ENCODE measurements at regions not wholly inside any gene's neighbourhood (a gene's known extent, or its start where the extent isn't known, plus 50 kb on each side); places are given as distances from the start of the nearest gene placed in this dataset.

DNA sequence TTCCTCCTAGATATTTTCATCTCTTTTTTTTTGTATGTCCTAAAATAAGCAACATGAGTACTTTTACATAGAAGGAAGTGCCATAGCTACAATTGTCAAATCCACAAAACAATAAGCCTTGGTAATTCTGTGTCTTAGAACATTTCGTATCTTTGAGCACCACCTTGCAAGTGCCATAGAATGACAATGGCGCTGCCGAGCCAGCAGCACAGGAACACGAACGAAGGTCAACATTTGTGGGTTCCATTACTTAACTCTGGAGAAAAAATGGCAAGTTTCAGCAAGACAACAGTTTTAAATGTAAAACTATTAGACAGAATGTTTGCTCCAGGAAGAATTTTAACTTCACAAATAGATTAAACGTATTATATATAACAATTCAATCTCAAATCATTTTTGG, 222.1 kb downstream of the CHRM3 start:
- Histone ChIP-seq H3K9me2 (replicated peaks; ENCODE audit: insufficient read depth, low read length) (no peaks in the 10 kb centered on the region), H3K27ac (ENCODE audit: low read length) (no peak overlapping the region), H3K9ac (ENCODE audit: low read length) (no peak overlapping the region), H2AFZ (ENCODE audit: low read length) (no peak overlapping the region), H3K9me3 (ENCODE audit: low read length) (peaks cover 22% of the 10 kb centered on the region), H3K79me2 (ENCODE audit: low read length) (no peaks in the 10 kb centered on the region), H3K4me2 (ENCODE audit: low read depth, low read length, poor library complexity, severe bottlenecking) (no peak overlapping the region), H3K4me3 (ENCODE audit: low read length) (no peak overlapping the region), H3K27me3 (ENCODE audit: low read length) (no peaks in the 10 kb centered on the region), H3K4me1 (ENCODE audit: low read length) (no peaks in the 10 kb centered on the region), H4K20me1 (ENCODE audit: insufficient read depth, low read depth, low read length) (no peaks in the 10 kb centered on the region), H3K36me3 (ENCODE audit: insufficient read depth, low read length) (no peaks in the 10 kb centered on the region)
- no peak for DNase-seq

DNA sequence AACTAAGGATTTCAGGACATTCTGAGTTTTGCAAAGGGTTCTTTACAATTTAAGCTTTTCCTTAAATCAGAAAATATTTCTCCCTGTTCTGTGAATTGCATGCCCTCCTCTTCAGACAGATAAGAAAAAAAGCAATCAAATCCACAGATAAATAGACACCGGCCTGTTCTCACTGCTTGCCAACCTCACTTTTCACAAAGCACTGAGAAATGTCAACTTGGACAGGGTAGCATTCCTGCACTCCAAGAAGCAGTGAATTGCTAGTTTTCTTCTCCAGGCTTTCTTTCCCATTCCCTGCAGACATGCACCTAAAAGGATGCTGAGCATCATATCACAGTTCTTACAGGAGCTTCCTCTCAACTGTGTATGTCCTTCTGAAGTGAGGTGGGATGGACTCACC, 226.0 kb downstream of the CHRM3 start:
- no peak for DNase-seq
- Histone ChIP-seq H3K4me1 (ENCODE audit: low read length) (no peaks in the 10 kb centered on the region), H3K9ac (ENCODE audit: low read length) (no peak overlapping the region), H3K4me2 (ENCODE audit: low read depth, low read length, poor library complexity, severe bottlenecking) (no peak overlapping the region), H2AFZ (ENCODE audit: low read length) (no peak overlapping the region), H3K79me2 (ENCODE audit: low read length) (no peaks in the 10 kb centered on the region), H3K27ac (ENCODE audit: low read length) (no peak overlapping the region), H3K36me3 (ENCODE audit: insufficient read depth, low read length) (no peaks in the 10 kb centered on the region), H3K9me3 (ENCODE audit: low read length) (peaks cover 27% of the 10 kb centered on the region), H3K4me3 (ENCODE audit: low read length) (no peak overlapping the region), H4K20me1 (ENCODE audit: insufficient read depth, low read depth, low read length) (no peaks in the 10 kb centered on the region), H3K27me3 (ENCODE audit: low read length) (no peaks in the 10 kb centered on the region), H3K9me2 (replicated peaks; ENCODE audit: insufficient read depth, low read length) (no peaks in the 10 kb centered on the region)

DNA sequence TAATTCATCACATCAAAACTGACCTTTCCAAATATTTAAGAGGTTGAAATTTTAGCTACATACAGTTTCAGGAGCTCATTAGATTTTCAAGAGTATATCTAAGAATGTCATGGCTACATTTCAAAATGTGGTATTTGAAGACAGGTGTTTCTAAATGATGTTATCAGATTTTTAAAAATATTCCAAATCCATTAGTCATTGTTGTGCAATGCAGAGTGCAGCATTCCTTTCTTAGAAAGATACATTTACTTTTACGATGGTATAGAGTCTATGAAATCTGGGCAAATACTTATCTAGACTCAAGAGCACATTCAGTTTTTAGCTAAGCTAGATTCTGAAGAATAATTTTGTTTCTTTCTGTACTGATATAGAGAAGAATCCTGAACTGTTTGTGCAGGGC, 230.3 kb downstream of the CHRM3 start:
- DNase-seq = no peak

DNA sequence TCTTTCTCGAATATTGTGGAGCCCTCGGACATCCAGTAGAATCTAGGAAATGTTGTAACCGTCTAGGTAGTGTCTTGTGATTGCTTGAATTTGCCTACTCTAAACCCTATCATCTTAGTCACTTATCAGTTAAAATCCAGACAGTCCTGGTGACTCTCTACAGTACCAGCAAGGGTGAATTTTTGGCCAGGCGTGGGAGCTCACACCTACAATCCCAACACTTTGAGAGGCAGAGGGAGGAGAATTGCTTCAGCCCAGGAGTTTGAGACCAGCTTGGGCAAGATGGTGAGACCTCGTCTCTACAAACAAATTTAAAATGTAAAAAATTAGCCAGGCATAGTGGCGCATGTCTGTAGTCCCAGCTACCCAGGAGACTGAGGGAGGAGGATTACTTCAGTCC, 230.9 kb downstream of the CHRM3 start:
- no peaks in the 10 kb centered on the region for H4K20me1 ChIP-seq (ENCODE audit: insufficient read depth, low read depth, low read length)
- H3K4me3 ChIP-seq (ENCODE audit: low read length) = no peak overlapping the region
- H3K36me3 ChIP-seq (ENCODE audit: insufficient read depth, low read length) = no peaks in the 10 kb centered on the region
- DNase-seq = no peak
- H3K9me2 ChIP-seq (replicated peaks; ENCODE audit: insufficient read depth, low read length) = no peaks in the 10 kb centered on the region
- H3K27ac ChIP-seq (ENCODE audit: low read length) = no peak overlapping the region
- peaks cover 22% of the 10 kb centered on the region for H3K9me3 ChIP-seq (ENCODE audit: low read length)
- H3K27me3 ChIP-seq (ENCODE audit: low read length) = no peaks in the 10 kb centered on the region
- H3K4me1 ChIP-seq (ENCODE audit: low read length) = no peaks in the 10 kb centered on the region
- no peak overlapping the region for H3K9ac ChIP-seq (ENCODE audit: low read length)
- no peak overlapping the region for H2AFZ ChIP-seq (ENCODE audit: low read length)
- H3K4me2 ChIP-seq (ENCODE audit: low read depth, low read length, poor library complexity, severe bottlenecking) = no peak overlapping the region
- H3K79me2 ChIP-seq (ENCODE audit: low read length) = no peaks in the 10 kb centered on the region

More for the DNA sequence above, 230.3 kb downstream of the CHRM3 start:
- H4K20me1 ChIP-seq (ENCODE audit: insufficient read depth, low read depth, low read length) = no peaks in the 10 kb centered on the region
- H3K9ac ChIP-seq (ENCODE audit: low read length) = no peak overlapping the region
- H3K4me1 ChIP-seq (ENCODE audit: low read length) = no peaks in the 10 kb centered on the region
- H3K9me3 ChIP-seq (ENCODE audit: low read length) = peaks cover 21% of the 10 kb centered on the region
- H3K27ac ChIP-seq (ENCODE audit: low read length) = no peak overlapping the region
- no peak overlapping the region for H3K4me3 ChIP-seq (ENCODE audit: low read length)
- no peaks in the 10 kb centered on the region for H3K79me2 ChIP-seq (ENCODE audit: low read length)
- no peaks in the 10 kb centered on the region for H3K27me3 ChIP-seq (ENCODE audit: low read length)
- no peaks in the 10 kb centered on the region for H3K9me2 ChIP-seq (replicated peaks; ENCODE audit: insufficient read depth, low read length)
- no peak overlapping the region for H2AFZ ChIP-seq (ENCODE audit: low read length)
- no peak overlapping the region for H3K4me2 ChIP-seq (ENCODE audit: low read depth, low read length, poor library complexity, severe bottlenecking)
- no peaks in the 10 kb centered on the region for H3K36me3 ChIP-seq (ENCODE audit: insufficient read depth, low read length)

DNA sequence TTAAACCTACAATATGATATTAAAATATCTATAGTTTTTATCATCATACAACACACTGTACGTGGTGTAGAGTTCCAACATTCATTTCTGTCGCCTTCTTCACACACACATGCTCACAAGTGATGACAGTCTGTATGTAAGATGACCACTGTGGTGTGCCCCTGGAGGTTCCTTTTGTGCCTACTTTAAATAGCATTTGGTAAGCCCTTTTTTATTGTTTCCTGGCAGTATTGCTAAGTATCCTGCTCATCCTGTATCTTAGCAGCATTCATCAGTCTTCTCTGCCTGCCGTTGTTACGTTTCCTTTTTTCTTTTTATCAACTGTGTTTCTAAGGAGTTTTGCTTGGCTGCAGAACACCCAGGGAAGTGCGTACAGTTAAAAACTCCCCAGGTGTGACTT, 231.4 kb downstream of the CHRM3 start:
- H4K20me1 ChIP-seq (ENCODE audit: insufficient read depth, low read depth, low read length) = no peaks in the 10 kb centered on the region
- no peak overlapping the region for H3K4me3 ChIP-seq (ENCODE audit: low read length)
- DNase-seq = no peak
- H3K9ac ChIP-seq (ENCODE audit: low read length) = no peak overlapping the region
- H3K4me2 ChIP-seq (ENCODE audit: low read depth, low read length, poor library complexity, severe bottlenecking) = no peak overlapping the region
- H2AFZ ChIP-seq (ENCODE audit: low read length) = no peak overlapping the region
- H3K36me3 ChIP-seq (ENCODE audit: insufficient read depth, low read length) = no peaks in the 10 kb centered on the region
- H3K79me2 ChIP-seq (ENCODE audit: low read length) = no peaks in the 10 kb centered on the region
- no peaks in the 10 kb centered on the region for H3K9me2 ChIP-seq (replicated peaks; ENCODE audit: insufficient read depth, low read length)
- no peaks in the 10 kb centered on the region for H3K27me3 ChIP-seq (ENCODE audit: low read length)
- H3K27ac ChIP-seq (ENCODE audit: low read length) = no peak overlapping the region
- H3K9me3 ChIP-seq (ENCODE audit: low read length) = peaks cover 27% of the 10 kb centered on the region
- H3K4me1 ChIP-seq (ENCODE audit: low read length) = no peaks in the 10 kb centered on the region

DNA sequence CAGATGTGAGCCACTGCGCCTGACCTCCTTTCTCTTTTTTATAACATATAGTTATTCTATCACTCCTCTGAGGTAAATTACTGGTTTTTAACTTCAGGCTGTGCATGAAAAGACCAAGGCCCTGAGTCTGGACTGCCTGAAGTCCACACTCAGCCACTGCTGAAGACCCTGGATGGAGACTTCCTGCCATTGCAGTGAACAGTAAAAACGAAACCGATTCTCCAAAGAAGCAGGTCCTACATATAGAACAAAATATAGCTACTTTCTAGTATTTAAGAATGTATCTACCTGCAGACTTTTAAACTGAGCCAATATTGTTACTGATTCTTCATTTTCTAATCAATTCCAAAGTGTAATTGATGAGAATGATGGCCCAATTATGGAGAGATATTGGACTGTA, 232.8 kb downstream of the CHRM3 start:
- no peaks in the 10 kb centered on the region for H3K79me2 ChIP-seq (ENCODE audit: low read length)
- H3K4me3 ChIP-seq (ENCODE audit: low read length) = no peak overlapping the region
- H3K36me3 ChIP-seq (ENCODE audit: insufficient read depth, low read length) = no peaks in the 10 kb centered on the region
- H2AFZ ChIP-seq (ENCODE audit: low read length) = no peak overlapping the region
- H4K20me1 ChIP-seq (ENCODE audit: insufficient read depth, low read depth, low read length) = no peaks in the 10 kb centered on the region
- no peaks in the 10 kb centered on the region for H3K4me1 ChIP-seq (ENCODE audit: low read length)
- H3K9me3 ChIP-seq (ENCODE audit: low read length) = peaks cover 27% of the 10 kb centered on the region
- H3K27ac ChIP-seq (ENCODE audit: low read length) = no peak overlapping the region
- no peaks in the 10 kb centered on the region for H3K27me3 ChIP-seq (ENCODE audit: low read length)
- no peak for DNase-seq
- H3K9ac ChIP-seq (ENCODE audit: low read length) = no peak overlapping the region
- no peak overlapping the region for H3K4me2 ChIP-seq (ENCODE audit: low read depth, low read length, poor library complexity, severe bottlenecking)
- H3K9me2 ChIP-seq (replicated peaks; ENCODE audit: insufficient read depth, low read length) = no peaks in the 10 kb centered on the region

DNA sequence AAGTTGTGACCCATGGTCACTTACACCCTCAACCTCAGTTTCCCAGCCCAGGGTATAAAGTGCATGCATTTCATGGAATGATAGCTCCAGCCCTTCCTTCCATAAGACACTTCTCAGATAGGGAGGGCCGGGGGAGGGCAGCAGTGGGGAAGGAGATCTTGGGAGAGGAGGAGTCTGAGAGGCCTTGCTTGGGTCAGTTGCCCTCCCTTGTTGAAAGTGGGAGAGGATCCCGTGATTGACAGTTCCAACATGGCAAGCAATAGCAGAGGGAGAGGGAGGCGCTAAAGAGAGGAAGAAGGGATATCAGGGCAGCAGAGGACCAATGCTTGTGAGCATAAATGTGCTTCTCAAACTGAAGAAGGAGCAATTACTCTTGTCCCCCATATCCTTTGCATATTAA, 244.4 kb downstream of the CHRM3 start:
- Histone ChIP-seq H3K79me2 (ENCODE audit: low read length) (no peaks in the 10 kb centered on the region), H3K9ac (ENCODE audit: low read length) (no peak overlapping the region), H3K9me3 (ENCODE audit: low read length) (peaks cover 17% of the 10 kb centered on the region), H3K27me3 (ENCODE audit: low read length) (no peaks in the 10 kb centered on the region), H3K36me3 (ENCODE audit: insufficient read depth, low read length) (no peaks in the 10 kb centered on the region), H3K4me2 (ENCODE audit: low read depth, low read length, poor library complexity, severe bottlenecking) (no peak overlapping the region), H2AFZ (ENCODE audit: low read length) (no peak overlapping the region), H3K9me2 (replicated peaks; ENCODE audit: insufficient read depth, low read length) (no peaks in the 10 kb centered on the region), H3K27ac (ENCODE audit: low read length) (no peak overlapping the region), H3K4me1 (ENCODE audit: low read length) (no peaks in the 10 kb centered on the region), H3K4me3 (ENCODE audit: low read length) (no peak overlapping the region), H4K20me1 (ENCODE audit: insufficient read depth, low read depth, low read length) (no peaks in the 10 kb centered on the region)
- no peak for DNase-seq

DNA sequence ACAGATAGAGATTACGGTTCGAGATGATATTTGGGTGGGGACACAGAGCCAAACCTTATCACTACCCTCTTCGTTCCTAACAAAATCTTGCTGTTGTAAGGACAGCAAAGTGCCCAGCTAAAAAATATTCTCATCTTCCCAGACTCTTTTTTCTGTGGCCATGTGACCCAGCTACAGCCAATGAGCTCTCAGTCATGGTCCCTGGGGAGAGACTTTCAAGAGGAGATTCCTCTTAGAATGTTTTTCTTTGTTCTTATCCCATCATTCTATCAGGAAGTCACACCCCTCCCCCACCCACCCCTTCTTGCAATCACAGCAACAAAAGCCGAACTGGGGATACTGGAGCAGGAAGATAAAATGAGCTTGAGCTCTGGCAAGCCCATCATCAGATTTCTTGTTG, 247.1 kb downstream of the CHRM3 start:
- Histone ChIP-seq H4K20me1 (ENCODE audit: insufficient read depth, low read depth, low read length) (no peaks in the 10 kb centered on the region), H3K9ac (ENCODE audit: low read length) (no peak overlapping the region), H3K4me2 (ENCODE audit: low read depth, low read length, poor library complexity, severe bottlenecking) (no peak overlapping the region), H3K27ac (ENCODE audit: low read length) (no peak overlapping the region), H3K79me2 (ENCODE audit: low read length) (no peaks in the 10 kb centered on the region), H3K9me3 (ENCODE audit: low read length) (peaks cover 19% of the 10 kb centered on the region), H3K36me3 (ENCODE audit: insufficient read depth, low read length) (no peaks in the 10 kb centered on the region), H3K9me2 (replicated peaks; ENCODE audit: insufficient read depth, low read length) (no peaks in the 10 kb centered on the region), H3K27me3 (ENCODE audit: low read length) (no peaks in the 10 kb centered on the region), H3K4me1 (ENCODE audit: low read length) (no peaks in the 10 kb centered on the region), H2AFZ (ENCODE audit: low read length) (no peak overlapping the region), H3K4me3 (ENCODE audit: low read length) (no peak overlapping the region)
- DNase-seq = no peak

DNA sequence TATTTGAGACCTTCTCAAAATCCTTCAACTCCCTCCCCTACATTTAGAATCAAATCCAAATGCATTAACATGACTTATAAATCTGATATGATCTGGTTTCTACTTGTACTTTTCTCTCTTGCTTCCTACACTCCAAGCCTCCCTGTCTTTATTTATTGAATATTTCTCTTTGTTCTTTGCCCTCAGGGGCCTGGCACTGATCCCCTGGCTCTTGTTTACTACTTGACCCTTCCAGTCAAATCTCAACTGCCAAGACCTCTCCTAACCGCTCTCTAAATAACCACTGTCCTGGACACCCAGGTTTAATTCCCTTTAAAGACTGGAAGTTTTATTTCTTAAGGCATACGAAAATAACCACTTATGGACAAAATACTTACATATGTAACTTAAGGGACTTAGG, 248.9 kb downstream of the CHRM3 start:
- H3K9me3 ChIP-seq (ENCODE audit: low read length) = peaks cover 19% of the 10 kb centered on the region
- H4K20me1 ChIP-seq (ENCODE audit: insufficient read depth, low read depth, low read length) = no peaks in the 10 kb centered on the region
- no peak overlapping the region for H3K9ac ChIP-seq (ENCODE audit: low read length)
- H3K27ac ChIP-seq (ENCODE audit: low read length) = no peak overlapping the region
- no peaks in the 10 kb centered on the region for H3K79me2 ChIP-seq (ENCODE audit: low read length)
- no peaks in the 10 kb centered on the region for H3K9me2 ChIP-seq (replicated peaks; ENCODE audit: insufficient read depth, low read length)
- DNase-seq = no peak
- H3K4me2 ChIP-seq (ENCODE audit: low read depth, low read length, poor library complexity, severe bottlenecking) = no peak overlapping the region
- H2AFZ ChIP-seq (ENCODE audit: low read length) = no peak overlapping the region
- no peak overlapping the region for H3K4me3 ChIP-seq (ENCODE audit: low read length)
- H3K27me3 ChIP-seq (ENCODE audit: low read length) = no peaks in the 10 kb centered on the region
- H3K4me1 ChIP-seq (ENCODE audit: low read length) = no peaks in the 10 kb centered on the region
- no peaks in the 10 kb centered on the region for H3K36me3 ChIP-seq (ENCODE audit: insufficient read depth, low read length)
